ENCODE measurements at regions not wholly inside any gene's neighbourhood (a gene's known extent, or its start where the extent isn't known, plus 50 kb on each side); places are given as distances from the start of the nearest gene placed in this dataset.

- no peak for ATAC-seq
- TF ChIP-seq TCF7L2 (IDR thresholded peaks at IDR 0.05; ENCODE audit: borderline replicate concordance, extremely low read depth, insufficient read depth, insufficient read length), result no peak
- no peak for TF ChIP-seq RAD21 (IDR thresholded peaks at IDR 0.05; ENCODE audit: low read depth)
- TF ChIP-seq YY1 (IDR thresholded peaks at IDR 0.05; ENCODE audit: extremely low read depth, insufficient replicate concordance, low read depth, low read length), result no peak
- TF ChIP-seq CBX3 (IDR thresholded peaks at IDR 0.05; ENCODE audit: low read depth), result no peak
- no peak for TF ChIP-seq CEBPB (IDR thresholded peaks at IDR 0.05; ENCODE audit: low read depth)
- RAD21 ChIA-PET (ENCODE audit: low non-redundant PET in 1 of 2, low total read pairs in 2 of 2, uncharacterized antibody in 2 of 2, unreplicated experiment in 2 of 2), result no interaction called here
- Histone ChIP-seq H3K9me2 (ENCODE audit: insufficient read depth) (no peaks in the 10 kb centered on the region), H3K9ac (ENCODE audit: low read length) (no peak overlapping the region), H3K27ac (ENCODE audit: low read depth, low read length) (no peak overlapping the region), H3K36me3 (ENCODE audit: control insufficient read depth in 1 of 2, insufficient read depth in 2 of 2, low read length in 2 of 2) (no peaks in the 10 kb centered on the region), H4K20me1 (ENCODE audit: insufficient read depth) (no peaks in the 10 kb centered on the region), H2AFZ (ENCODE audit: low read depth, low read length, poor library complexity, severe bottlenecking) (no peak overlapping the region), H3K4me1 (ENCODE audit: control insufficient read depth in 1 of 2, insufficient read depth in 2 of 2, low read length in 2 of 2) (peaks cover 6 to 7% of the 10 kb centered on the region in 2 experiments; a peak in 1 of 4 replicates), H3K27me3 (ENCODE audit: insufficient read depth, low read length) (peaks cover 28% of the 10 kb centered on the region), H3K4me2 (ENCODE audit: low read length) (no peak overlapping the region), H3K9me3 (ENCODE audit: control insufficient read depth in 1 of 2, insufficient read depth in 1 of 2, low read depth in 1 of 2, low read length in 2 of 2) (0 out of 4 replicates have a peak, but pooled peaks cover 0 to 3% of the 10 kb centered on the region in 2 experiments), H3K79me2 (ENCODE audit: insufficient read depth, low read length) (no peaks in the 10 kb centered on the region), H3K4me3 (replicated peaks in 1 of 2; ENCODE audit: low read depth in 1 of 2, low read length in 2 of 2) (no peak overlapping the region)
- CTCF ChIA-PET, result interaction anchor here (0.7 kb wide), 1 partner anchor 466 kb away, joined by 4 read pairs; no protein-coding TSS in a partner anchor
- POLR2A ChIA-PET, result no interaction called here
- intact Hi-C loops (cut with micrococcal nuclease), result no loop called here
- DNase-seq (ENCODE audit: low read depth, low spot score), result no peak
- no TSS peak for BruUV-seq (replicated peaks)
These were observed 233.6 kb downstream of the BMP7 start for GRCh38 chr20:57032847-57033246.

DNA sequence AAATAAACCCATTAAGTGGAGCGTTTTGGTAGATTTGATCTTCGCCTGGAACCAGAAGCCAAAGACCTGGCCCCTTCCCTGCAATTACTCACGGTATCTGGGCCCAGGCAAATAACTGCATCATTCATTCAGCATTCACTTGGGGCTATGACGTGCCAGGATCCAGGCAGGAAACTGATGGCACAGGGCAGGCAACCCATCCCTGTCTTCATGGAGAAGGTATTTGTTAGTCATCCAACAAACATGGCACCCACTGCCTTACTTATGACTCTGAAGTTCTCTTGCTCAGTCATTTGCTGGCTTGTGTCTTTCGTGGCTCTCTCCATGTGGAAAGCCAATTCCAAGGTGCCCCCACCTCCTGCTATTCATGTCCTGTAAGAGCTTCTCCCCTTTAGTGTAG, 232.4 kb downstream of the BMP7 start:
- no peaks in the 10 kb centered on the region for H3K36me3 ChIP-seq (ENCODE audit: control insufficient read depth in 1 of 2, insufficient read depth in 2 of 2, low read length in 2 of 2)
- 0 out of 4 replicates have a peak, but pooled peaks cover 0 to 3% of the 10 kb centered on the region in 2 experiments for H3K9me3 ChIP-seq (ENCODE audit: control insufficient read depth in 1 of 2, insufficient read depth in 1 of 2, low read depth in 1 of 2, low read length in 2 of 2)
- peaks cover 31% of the 10 kb centered on the region for H3K27me3 ChIP-seq (ENCODE audit: insufficient read depth, low read length)
- no TSS peak for BruUV-seq (replicated peaks)
- H3K4me2 ChIP-seq (ENCODE audit: low read length), result no peak overlapping the region
- peaks cover 6 to 7% of the 10 kb centered on the region in 2 experiments; a peak in 1 of 4 replicates for H3K4me1 ChIP-seq (ENCODE audit: control insufficient read depth in 1 of 2, insufficient read depth in 2 of 2, low read length in 2 of 2)
- CTCF ChIA-PET, result no interaction called here
- ATAC-seq (no peak), DNase-seq (ENCODE audit: low read depth, low spot score) (no peak)
- no peak overlapping the region for H2AFZ ChIP-seq (ENCODE audit: low read depth, low read length, poor library complexity, severe bottlenecking)
- H3K4me3 ChIP-seq (replicated peaks in 1 of 2; ENCODE audit: low read depth in 1 of 2, low read length in 2 of 2), result no peak overlapping the region
- H3K79me2 ChIP-seq (ENCODE audit: insufficient read depth, low read length), result no peaks in the 10 kb centered on the region
- RAD21 ChIA-PET (ENCODE audit: low non-redundant PET in 1 of 2, low total read pairs in 2 of 2, uncharacterized antibody in 2 of 2, unreplicated experiment in 2 of 2), result no interaction called here
- POLR2A ChIA-PET, result no interaction called here
- H3K9me2 ChIP-seq (ENCODE audit: insufficient read depth), result no peaks in the 10 kb centered on the region
- H3K27ac ChIP-seq (ENCODE audit: low read depth, low read length), result no peak overlapping the region
- intact Hi-C loops (cut with micrococcal nuclease), result no loop called here
- no peak overlapping the region for H3K9ac ChIP-seq (ENCODE audit: low read length)
- no peaks in the 10 kb centered on the region for H4K20me1 ChIP-seq (ENCODE audit: insufficient read depth)
- TF ChIP-seq RAD21 (IDR thresholded peaks at IDR 0.05; ENCODE audit: low read depth) (no peak), EZH2phosphoT487 (IDR thresholded peaks at IDR 0.05; ENCODE audit: borderline replicate concordance) (no peak), SP1 (IDR thresholded peaks at IDR 0.05; ENCODE audit: low read depth) (no peak), CTCF (IDR thresholded peaks at IDR 0.05 in 2 of 3, conservative IDR thresholded peaks at IDR 0.05 in 1 of 3; ENCODE audit: borderline replicate concordance in 1 of 3, insufficient read depth in 1 of 3, low read depth in 2 of 3, low read length in 2 of 3) (no peak), EGR1 (IDR thresholded peaks at IDR 0.05; ENCODE audit: low read depth) (no peak), YY1 (IDR thresholded peaks at IDR 0.05; ENCODE audit: extremely low read depth, insufficient replicate concordance, low read depth, low read length) (no peak), SIN3A (IDR thresholded peaks at IDR 0.05; ENCODE audit: low read depth) (no peak), POLR2AphosphoS5 (IDR thresholded peaks at IDR 0.05; ENCODE audit: low read depth, low read length) (no peak), MAX (IDR thresholded peaks at IDR 0.05) (no peak), ELF1 (IDR thresholded peaks at IDR 0.05; ENCODE audit: borderline replicate concordance, low read depth) (no peak), CBX3 (IDR thresholded peaks at IDR 0.05; ENCODE audit: low read depth) (no peak), JUND (IDR thresholded peaks at IDR 0.05) (no peak), POLR2A (IDR thresholded peaks at IDR 0.05; ENCODE audit: borderline replicate concordance, extremely low read depth, insufficient read depth, insufficient read length) (no peak), CEBPB (IDR thresholded peaks at IDR 0.05; ENCODE audit: low read depth) (no peak), EZH2 (IDR thresholded peaks at IDR 0.05) (no peak)
- TF ChIP-seq, protein P1, sequence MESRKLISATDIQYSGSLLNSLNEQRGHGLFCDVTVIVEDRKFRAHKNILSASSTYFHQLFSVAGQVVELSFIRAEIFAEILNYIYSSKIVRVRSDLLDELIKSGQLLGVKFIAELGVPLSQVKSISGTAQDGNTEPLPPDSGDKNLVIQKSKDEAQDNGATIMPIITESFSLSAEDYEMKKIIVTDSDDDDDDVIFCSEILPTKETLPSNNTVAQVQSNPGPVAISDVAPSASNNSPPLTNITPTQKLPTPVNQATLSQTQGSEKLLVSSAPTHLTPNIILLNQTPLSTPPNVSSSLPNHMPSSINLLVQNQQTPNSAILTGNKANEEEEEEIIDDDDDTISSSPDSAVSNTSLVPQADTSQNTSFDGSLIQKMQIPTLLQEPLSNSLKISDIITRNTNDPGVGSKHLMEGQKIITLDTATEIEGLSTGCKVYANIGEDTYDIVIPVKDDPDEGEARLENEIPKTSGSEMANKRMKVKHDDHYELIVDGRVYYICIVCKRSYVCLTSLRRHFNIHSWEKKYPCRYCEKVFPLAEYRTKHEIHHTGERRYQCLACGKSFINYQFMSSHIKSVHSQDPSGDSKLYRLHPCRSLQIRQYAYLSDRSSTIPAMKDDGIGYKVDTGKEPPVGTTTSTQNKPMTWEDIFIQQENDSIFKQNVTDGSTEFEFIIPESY (IDR thresholded peaks at IDR 0.05; ENCODE audit: extremely low read depth, insufficient replicate concordance, low read length), result no peak
